ENCODE measurements at regions not wholly inside any gene's neighbourhood (a gene's known extent, or its start where the extent isn't known, plus 50 kb on each side); places are given as distances from the start of the nearest gene placed in this dataset.
"Not testable (repeated sequence)": the region's sequence is repeated elsewhere in the genome, so short reads cannot be mapped to it uniquely, and the experiment has no call there.

- no peak for DNase-seq (ENCODE audit: low read depth, low spot score)
Observed at GRCh38 chrX:37904833-37905232, 57.5 kb upstream of the DYNLT3 start.

GRCh38 chrX:37905436-37906147, 58.2 kb upstream of the DYNLT3 start:
- peak; percentile 39 for DNase-seq (ENCODE audit: low read depth, low spot score)

DNA sequence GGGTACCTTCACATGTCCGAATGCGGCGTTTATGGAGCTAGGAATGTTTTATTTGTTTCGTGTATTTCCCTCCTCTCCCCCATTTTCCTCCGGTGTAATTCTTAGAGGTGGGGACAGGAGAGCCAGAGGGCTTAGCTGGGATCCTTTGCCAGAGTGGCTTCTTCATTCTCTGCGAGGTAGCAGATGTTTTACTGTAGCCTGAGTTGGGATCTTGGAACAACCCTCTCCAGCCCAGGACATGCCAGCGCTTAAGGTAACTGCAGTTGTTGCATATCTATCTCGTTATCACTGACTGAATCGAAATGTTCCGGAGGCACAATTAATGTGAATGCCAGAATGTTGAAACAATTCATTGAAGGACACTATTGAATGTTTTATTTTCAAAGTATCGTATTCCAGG, 59.0 kb upstream of the DYNLT3 start:
- DNase-seq (ENCODE audit: low read depth, low spot score), result no peak

- DNase-seq (ENCODE audit: low read depth, low spot score), result no peak
Observed at GRCh38 chrX:37910186-37910585, 62.8 kb upstream of the DYNLT3 start.

DNA sequence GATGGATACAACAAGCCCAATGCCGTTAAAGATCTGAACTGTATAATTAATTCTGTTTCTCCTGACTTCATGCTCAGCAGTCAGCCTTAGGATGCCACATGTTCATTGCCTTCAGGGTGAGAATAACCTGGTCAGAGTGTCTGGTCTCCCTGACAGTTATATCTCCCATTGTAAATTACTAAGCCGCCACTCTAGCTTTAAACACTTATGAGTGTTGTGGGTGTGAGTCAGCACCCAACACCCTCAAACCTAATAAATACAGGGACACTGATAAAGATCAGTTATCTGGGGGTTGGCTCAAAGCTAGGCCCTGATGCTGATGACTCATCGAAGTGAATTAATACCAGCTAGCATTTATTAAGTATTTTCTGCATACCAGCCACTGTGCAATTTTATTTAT, 64.9 kb upstream of the DYNLT3 start:
- DNase-seq (ENCODE audit: low read depth, low spot score), result no peak

DNA sequence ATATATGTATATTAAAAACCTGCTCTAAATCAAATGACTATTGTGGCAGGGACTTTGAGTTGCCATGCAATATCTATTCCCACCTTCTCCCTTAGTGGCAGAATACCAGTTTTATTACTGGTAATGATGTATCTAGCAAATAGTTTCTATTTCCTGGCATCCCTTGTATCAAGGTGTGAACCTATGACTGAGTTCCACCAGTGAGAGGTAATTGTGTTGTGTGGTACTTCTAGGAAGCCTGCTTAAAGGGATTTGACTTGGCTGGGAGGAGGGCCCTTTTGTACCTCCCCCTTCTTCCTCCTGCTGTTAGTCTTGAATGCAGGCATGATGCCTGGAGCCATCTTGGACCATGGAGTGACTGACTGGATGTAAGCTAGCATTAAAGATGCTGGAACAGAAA, 65.4 kb upstream of the DYNLT3 start:
- no peak for DNase-seq (ENCODE audit: low read depth, low spot score)

GRCh38 chrX:37918168-37918567, 70.8 kb upstream of the DYNLT3 start:
- no peak for DNase-seq (ENCODE audit: low read depth, low spot score)

DNA sequence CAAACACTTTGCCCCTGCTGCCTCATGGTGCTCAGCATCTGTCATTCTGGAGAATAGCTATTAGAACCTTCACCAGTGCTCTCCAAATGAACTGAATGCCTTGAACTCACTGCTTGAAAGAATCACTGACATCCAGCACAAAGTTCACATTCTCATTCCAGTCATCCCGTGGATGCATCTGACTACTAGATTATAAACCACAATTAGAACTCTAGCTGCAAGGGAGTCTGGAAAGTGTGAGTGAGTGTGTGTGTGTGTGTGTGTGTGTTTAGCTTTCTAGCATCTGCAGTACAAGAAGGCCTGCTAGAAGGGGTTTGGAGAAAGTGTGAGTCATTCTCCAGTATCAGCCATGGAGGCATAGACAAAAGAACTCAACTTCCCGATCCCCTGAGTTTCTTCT, 71.3 kb upstream of the DYNLT3 start:
- DNase-seq (ENCODE audit: low read depth, low spot score), result no peak

GRCh38 chrX:37921758-37922157, 74.4 kb upstream of the DYNLT3 start:
- no peak for DNase-seq (ENCODE audit: low read depth, low spot score)

DNA sequence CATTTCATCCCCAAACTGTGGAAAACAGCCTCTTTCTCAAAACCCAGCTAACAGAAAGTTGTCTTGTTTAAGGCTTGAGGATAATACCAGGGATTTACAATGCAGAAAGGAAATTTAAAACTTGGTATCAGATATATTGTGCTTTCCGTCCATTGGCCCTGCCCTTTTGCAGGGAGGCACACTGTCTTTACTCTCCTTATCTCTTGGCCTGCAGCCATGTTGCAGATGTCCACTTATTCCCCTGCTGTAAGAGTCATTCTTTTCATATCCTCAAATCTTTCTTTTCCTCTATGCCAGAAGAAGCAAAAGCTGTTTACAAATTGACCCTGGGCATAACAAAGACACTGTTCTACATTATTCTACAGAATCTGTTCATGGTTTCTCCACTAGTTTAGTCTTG, 75.6 kb upstream of the DYNLT3 start:
- DNase-seq (ENCODE audit: low read depth, low spot score), result no peak

GRCh38 chrX:37925761-37926160, 78.4 kb upstream of the DYNLT3 start:
- DNase-seq (ENCODE audit: low read depth, low spot score), result not testable (repeated sequence)

DNA sequence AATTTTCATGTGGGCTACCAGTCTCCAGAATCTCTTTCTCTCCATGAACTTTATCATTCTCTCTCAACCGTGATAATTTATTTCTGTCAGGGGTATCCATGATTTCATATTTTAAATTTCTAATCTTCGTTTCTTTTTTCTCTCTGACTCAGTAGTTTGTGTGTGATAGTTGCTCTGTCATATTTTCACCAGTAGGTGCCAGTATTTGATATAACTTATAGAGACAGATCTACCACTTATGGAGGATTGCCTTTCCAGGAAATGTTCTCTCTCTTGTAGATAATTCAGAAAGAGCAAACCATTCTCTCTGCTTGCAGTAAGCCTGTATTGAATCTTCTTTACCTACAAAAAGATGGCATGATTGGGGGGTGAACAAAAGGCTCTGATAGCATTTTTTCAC, 79.3 kb upstream of the DYNLT3 start:
- no peak for DNase-seq (ENCODE audit: low read depth, low spot score)

DNA sequence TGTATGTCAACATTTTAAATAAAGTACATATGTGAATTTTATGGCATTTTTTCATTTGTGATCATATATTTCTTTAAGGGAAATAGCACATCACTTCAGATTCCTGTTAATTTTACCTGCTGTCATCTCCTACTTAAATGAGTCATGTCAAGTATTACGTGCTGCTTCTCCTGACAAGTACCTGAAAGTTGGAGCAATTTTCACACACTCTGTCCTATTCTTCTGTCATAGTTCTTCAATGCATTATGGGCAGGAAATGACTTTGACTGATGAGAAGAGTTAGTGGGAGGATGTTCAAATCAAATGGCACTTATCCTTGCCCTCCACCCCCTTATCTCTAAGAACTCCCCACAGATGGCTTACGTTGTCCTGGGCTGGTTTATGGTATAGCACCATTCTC, 64.2 kb upstream of the SYTL5 start:
- DNase-seq (ENCODE audit: low read depth, low spot score), result no peak

DNA sequence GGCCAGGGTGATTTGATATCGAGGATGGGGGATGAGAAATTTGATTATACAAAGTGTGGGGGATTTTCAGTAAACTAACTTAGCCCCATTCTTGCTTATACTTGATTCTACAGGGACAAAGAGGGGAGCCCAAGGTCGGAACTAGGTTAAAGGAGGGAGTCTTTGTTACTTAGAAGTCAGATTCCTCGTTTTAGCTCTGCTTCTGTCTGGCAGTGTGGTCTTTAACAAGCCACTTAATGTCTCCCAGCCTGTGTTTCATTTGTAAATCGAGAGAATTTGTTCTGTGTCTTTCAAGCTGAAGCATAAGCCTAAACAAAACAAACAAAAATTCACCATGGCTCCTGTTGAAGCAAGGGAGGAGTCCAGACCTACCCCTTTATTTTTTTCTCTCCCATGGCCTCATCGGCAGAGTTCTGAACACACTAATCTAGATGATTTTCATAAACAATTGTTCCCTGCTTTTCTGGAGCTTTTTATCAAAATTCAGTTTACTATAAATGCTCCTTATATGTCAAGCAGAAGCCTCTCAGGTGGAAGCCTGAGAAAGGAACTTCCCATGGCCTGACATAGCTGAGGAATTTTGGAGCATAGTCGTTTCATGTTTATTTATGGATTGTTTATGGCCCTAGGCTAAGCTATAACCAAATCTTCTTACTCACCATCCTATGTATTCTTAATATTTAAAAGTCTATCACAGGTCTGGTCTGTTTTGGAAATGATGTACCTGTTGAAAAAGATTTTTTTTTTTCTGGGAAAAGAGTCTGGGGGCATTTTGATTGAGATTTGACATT, 62.6 kb upstream of the SYTL5 start:
- no peak for DNase-seq (ENCODE audit: low read depth, low spot score)

DNA sequence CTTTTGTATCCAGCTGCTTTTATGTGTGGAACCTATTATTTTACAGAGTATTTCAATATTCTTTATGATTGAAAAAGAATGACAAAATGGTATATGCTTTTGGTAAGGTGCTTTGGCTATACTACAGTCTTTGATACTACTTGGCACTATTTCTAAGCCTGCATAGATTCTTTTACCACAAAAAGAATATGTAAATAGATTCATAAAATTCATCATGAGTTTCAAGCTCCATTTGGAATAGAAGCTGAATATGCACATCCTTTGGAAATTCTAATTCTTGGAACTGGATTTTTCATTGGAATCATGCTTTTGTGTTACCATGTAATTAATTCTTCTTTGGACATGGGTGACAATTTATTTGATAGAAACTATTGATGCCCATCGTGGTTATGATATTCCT, 60.2 kb upstream of the SYTL5 start:
- no peak for DNase-seq (ENCODE audit: low read depth, low spot score)

- no peak for DNase-seq (ENCODE audit: low read depth, low spot score)
Observed at GRCh38 chrX:37955273-37955672, 51.1 kb upstream of the SYTL5 start.

- DNase-seq (ENCODE audit: low read depth, low spot score), result no peak
Observed at GRCh38 chrX:37956223-37956622, 50.1 kb upstream of the SYTL5 start.
